Osteoblast (primary cell): ENCODE measurements at regions not wholly inside any gene's neighbourhood (a gene's known extent, or its start where the extent isn't known, plus 50 kb on each side); places are given as distances from the start of the nearest gene placed in this dataset.
"Not testable (repeated sequence)": the region's sequence is repeated elsewhere in the genome, so short reads cannot be mapped to it uniquely, and the experiment has no call there.

Experiments used
- DNase-seq: peaks from one replicate; pipeline ENCODE4 v3.0.0; 2011; ENCODE audit warnings: low spot score, mixed read lengths; ENCODE audit not compliant: insufficient read length; ENCODE audit errors: missing footprints
- H2AFZ ChIP-seq: 2 replicates; pipeline ENCODE4 v1.6.0; 2011; ENCODE audit warnings: mild to moderate bottlenecking, low read length
- H3K27ac ChIP-seq: 2 replicates; pipeline ENCODE4 v1.5.1; 2011; ENCODE audit warnings: mild to moderate bottlenecking, low read depth, low read length, moderate library complexity
- H3K27me3 ChIP-seq: 2 replicates; pipeline ENCODE4 v1.6.0; 2012; ENCODE audit warnings: mild to moderate bottlenecking, control low read depth, inconsistent platforms, low read length, moderate library complexity; ENCODE audit not compliant: insufficient read depth
- H3K36me3 ChIP-seq: 2 replicates; pipeline ENCODE4 v1.5.1; 2011; ENCODE audit warnings: mild to moderate bottlenecking, low read length, control low read depth, moderate library complexity; ENCODE audit not compliant: insufficient read depth
- H3K4me1 ChIP-seq: 2 replicates; pipeline ENCODE4 v1.5.1; 2011; ENCODE audit warnings: mild to moderate bottlenecking, low read length, control low read depth, moderate library complexity; ENCODE audit not compliant: insufficient read depth
- H3K4me2 ChIP-seq: 2 replicates; pipeline ENCODE4 v1.6.0; 2011; ENCODE audit warnings: mild to moderate bottlenecking, low read length; ENCODE audit not compliant: insufficient read depth
- H3K4me3 ChIP-seq: fragments of 200-600 bp; sonication (generic); 3 replicates; pipeline ENCODE4 v1.5.1; 2012; ENCODE audit warnings: mild to moderate bottlenecking, low read length, inconsistent platforms; ENCODE audit not compliant: insufficient read depth
- H3K79me2 ChIP-seq: 2 replicates; pipeline ENCODE4 v1.6.0; 2012; ENCODE audit warnings: mild to moderate bottlenecking, low read length, control low read depth, inconsistent platforms; ENCODE audit not compliant: insufficient read depth
- H3K9me3 ChIP-seq: 2 replicates; pipeline ENCODE4 v1.5.1; 2011; ENCODE audit warnings: low read depth, low read length, control low read depth
- H4K20me1 ChIP-seq: 2 replicates; pipeline ENCODE4 v1.6.0; 2012; ENCODE audit warnings: mild to moderate bottlenecking, low read length, control low read depth; ENCODE audit not compliant: insufficient read depth
- TF ChIP-seq, protein P1 (sequence below): IDR thresholded peaks from 2 replicates; pipeline ENCODE4 v1.5.1; 2011; ENCODE audit warnings: mild to moderate bottlenecking, low read depth, low read length, moderate library complexity; ENCODE audit errors: extremely low read depth

DNA sequence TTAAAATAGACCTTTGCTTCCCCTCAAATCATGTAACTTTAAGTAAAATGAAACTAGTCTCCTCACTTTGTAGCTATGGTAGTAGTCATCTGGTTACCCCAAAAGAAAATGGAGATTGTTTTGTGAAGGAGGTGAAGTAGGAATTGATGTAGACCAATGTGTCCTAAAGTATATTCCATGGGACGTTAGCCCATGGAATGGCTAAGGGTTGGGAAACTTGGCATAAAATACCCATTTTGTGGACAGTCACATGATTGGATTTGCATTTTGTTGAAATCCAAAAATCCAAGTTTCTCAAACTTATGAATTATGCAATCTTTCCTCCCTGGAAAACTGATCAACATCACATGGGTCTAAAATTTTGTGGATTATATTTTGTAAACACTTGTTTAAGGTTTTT lies 290.6 kb downstream of the OSTF1 start:
- Histone ChIP-seq H3K36me3 (no peaks in the 10 kb centered on the region), H4K20me1 (no peaks in the 10 kb centered on the region), H3K27ac (no peak overlapping the region), H2AFZ (no peak overlapping the region), H3K79me2 (no peaks in the 10 kb centered on the region), H3K4me2 (no peak overlapping the region), H3K9me3 (no peaks in the 10 kb centered on the region), H3K27me3 (no peaks in the 10 kb centered on the region), H3K4me1 (no peaks in the 10 kb centered on the region), H3K4me3 (no peak overlapping the region)
- TF ChIP-seq, protein P1, sequence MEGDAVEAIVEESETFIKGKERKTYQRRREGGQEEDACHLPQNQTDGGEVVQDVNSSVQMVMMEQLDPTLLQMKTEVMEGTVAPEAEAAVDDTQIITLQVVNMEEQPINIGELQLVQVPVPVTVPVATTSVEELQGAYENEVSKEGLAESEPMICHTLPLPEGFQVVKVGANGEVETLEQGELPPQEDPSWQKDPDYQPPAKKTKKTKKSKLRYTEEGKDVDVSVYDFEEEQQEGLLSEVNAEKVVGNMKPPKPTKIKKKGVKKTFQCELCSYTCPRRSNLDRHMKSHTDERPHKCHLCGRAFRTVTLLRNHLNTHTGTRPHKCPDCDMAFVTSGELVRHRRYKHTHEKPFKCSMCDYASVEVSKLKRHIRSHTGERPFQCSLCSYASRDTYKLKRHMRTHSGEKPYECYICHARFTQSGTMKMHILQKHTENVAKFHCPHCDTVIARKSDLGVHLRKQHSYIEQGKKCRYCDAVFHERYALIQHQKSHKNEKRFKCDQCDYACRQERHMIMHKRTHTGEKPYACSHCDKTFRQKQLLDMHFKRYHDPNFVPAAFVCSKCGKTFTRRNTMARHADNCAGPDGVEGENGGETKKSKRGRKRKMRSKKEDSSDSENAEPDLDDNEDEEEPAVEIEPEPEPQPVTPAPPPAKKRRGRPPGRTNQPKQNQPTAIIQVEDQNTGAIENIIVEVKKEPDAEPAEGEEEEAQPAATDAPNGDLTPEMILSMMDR = no peak
- DNase-seq = no peak

DNA sequence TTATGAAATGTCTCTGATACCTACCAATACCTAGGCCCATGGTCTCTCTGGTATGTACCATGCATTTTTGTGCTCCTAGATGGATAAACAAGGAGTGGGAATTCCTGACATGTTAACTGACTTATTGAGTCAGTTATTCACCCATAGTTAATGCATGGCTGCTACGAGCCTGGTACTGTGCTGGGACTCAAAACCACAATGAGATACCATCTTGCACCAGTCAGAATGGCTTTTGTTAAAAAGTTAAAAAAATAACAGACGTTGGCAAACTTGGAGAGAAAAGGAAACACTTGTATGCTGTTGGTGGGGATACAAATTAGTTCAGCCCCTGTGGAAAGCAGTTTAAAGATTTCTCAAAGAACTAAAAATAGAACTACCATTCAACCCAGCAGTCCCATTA lies 293.8 kb downstream of the OSTF1 start:
- H3K4me1 ChIP-seq = no peaks in the 10 kb centered on the region

DNA sequence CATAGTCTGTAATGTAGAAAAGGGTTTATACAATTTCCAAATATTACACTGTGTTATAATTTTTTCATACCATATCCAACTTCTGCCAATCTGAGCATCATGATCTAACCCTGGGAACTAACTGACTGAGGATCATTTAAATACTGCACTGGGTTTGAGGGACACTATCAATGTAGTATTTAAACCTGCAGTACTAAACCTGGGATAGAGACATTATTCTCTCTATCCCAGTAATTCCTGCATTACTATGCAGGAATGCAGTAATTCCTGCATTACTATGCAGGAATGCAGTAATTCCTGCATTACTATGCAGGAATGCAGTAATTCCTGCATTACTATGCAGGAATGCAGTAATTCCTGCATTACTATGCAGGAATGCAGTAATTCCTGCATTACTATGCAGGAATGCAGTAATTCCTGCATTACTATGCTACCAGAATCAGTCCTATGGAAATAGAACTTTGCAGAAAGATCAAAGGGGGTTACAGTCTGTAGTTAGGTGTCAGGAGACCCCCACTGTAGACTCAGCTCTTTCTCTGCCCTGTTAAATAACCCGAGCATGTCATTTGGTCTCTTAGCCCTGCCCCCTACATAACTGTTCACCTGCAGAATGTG lies 295.2 kb downstream of the OSTF1 start:
- not testable (repeated sequence) for H3K9me3 ChIP-seq, H3K27me3 ChIP-seq, H4K20me1 ChIP-seq, H3K4me3 ChIP-seq, H3K27ac ChIP-seq, H3K4me2 ChIP-seq, H3K36me3 ChIP-seq, H3K79me2 ChIP-seq, DNase-seq, H3K4me1 ChIP-seq, H2AFZ ChIP-seq

More for the DNA sequence above, 293.8 kb downstream of the OSTF1 start:
- Histone ChIP-seq H3K4me3 (no peak overlapping the region), H4K20me1 (no peaks in the 10 kb centered on the region), H2AFZ (no peak overlapping the region), H3K27me3 (no peaks in the 10 kb centered on the region), H3K79me2 (no peaks in the 10 kb centered on the region), H3K36me3 (no peaks in the 10 kb centered on the region), H3K4me2 (no peak overlapping the region), H3K27ac (no peak overlapping the region), H3K9me3 (no peaks in the 10 kb centered on the region)
- TF ChIP-seq, protein P1 = no peak
- no peak for DNase-seq

DNA sequence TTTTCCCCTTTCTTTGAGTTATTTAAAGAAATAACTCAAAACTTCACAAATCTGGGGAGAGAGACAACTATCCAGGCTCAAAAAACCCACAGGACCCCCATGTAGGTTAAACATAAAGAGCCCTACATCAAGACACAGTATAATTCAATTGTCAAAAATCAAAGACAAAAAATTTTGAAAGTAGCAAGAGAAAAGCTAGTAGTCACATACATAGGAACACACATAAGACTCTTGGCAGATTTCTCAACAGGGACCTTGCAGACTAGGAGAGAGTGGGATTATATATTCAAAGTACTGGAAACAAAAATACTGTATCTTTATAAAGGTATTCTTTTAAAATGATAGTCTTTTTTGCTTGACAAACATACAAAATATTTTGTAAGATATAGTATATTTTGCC lies 296.9 kb downstream of the OSTF1 start:
- H3K4me3 ChIP-seq = no peak overlapping the region
- no peaks in the 10 kb centered on the region for H3K27me3 ChIP-seq
- no peaks in the 10 kb centered on the region for H4K20me1 ChIP-seq
- no peaks in the 10 kb centered on the region for H3K79me2 ChIP-seq
- no peak overlapping the region for H2AFZ ChIP-seq
- no peak for DNase-seq
- TF ChIP-seq, protein P1 = no peak
- no peak overlapping the region for H3K27ac ChIP-seq
- no peak overlapping the region for H3K4me2 ChIP-seq
- H3K4me1 ChIP-seq = no peaks in the 10 kb centered on the region
- no peaks in the 10 kb centered on the region for H3K36me3 ChIP-seq
- H3K9me3 ChIP-seq = no peaks in the 10 kb centered on the region
